MCF 10A (cell line): ENCODE measurements at regions not wholly inside any gene's neighbourhood (a gene's known extent, or its start where the extent isn't known, plus 50 kb on each side); places are given as distances from the start of the nearest gene placed in this dataset.

ENCODE experiments used
- BruUV-seq: library from RNA; stranded (reverse); fragments of 400-500 nt; replicated peaks from 2 replicates; lab custom pipeline; 2021; lab: Mats Ljungman, UMichigan
- CTCF ChIA-PET: fragments of 300-600 bp; sonication (Branson Sonifier 250); formaldehyde crosslinking; extraction: SDS; loops from one replicate; lab custom pipeline; 2021; ENCODE audit warnings: antibody characterized with exemption, inconsistent platforms; lab: Yijun Ruan, JAX
- POLR2A ChIA-PET: fragments of 300-600, 350-650 bp; sonication (Branson Sonifier 250); formaldehyde crosslinking; extraction: SDS; loops from one replicate; lab custom pipeline; 2020; ENCODE audit warnings: antibody characterized with exemption, inconsistent platforms; lab: Yijun Ruan, JAX
- DNase-seq: peaks from one replicate; pipeline ENCODE4 v3.0.0-alpha.2; 2018; ENCODE audit not compliant: unreplicated experiment
- H3K27ac Mint-ChIP-seq: one replicate; pipeline ENCODE4 v1.8.0; 2022; ENCODE audit warnings: mild to moderate bottlenecking, low read depth, mixed read lengths; ENCODE audit not compliant: unreplicated experiment
- H3K27me3 Mint-ChIP-seq: one replicate; pipeline ENCODE4 v1.8.0; 2022; ENCODE audit warnings: mixed read lengths; ENCODE audit not compliant: insufficient read depth, unreplicated experiment
- H3K36me3 Mint-ChIP-seq: one replicate; pipeline ENCODE4 v1.8.0; 2022; ENCODE audit warnings: mild to moderate bottlenecking, moderate library complexity, mixed read lengths; ENCODE audit not compliant: insufficient read depth, unreplicated experiment
- H3K4me1 Mint-ChIP-seq: one replicate; pipeline ENCODE4 v1.8.0; 2022; ENCODE audit warnings: mixed read lengths; ENCODE audit not compliant: insufficient read depth, unreplicated experiment
- H3K4me3 Mint-ChIP-seq: one replicate; pipeline ENCODE4 v1.8.0; 2022; ENCODE audit warnings: mild to moderate bottlenecking, moderate library complexity, mixed read lengths; ENCODE audit not compliant: unreplicated experiment
- H3K9me3 Mint-ChIP-seq: one replicate; pipeline ENCODE4 v1.8.0; 2022; ENCODE audit warnings: mixed read lengths; ENCODE audit not compliant: unreplicated experiment
- CTCF ChIP-seq: fragments of 200-600 bp; IDR thresholded peaks from one replicate; pipeline ENCODE4 v1.8.0; 2022; ENCODE audit warnings: antibody characterized with exemption, mild to moderate bottlenecking; ENCODE audit not compliant: unreplicated experiment
- intact Hi-C: fragments of 100-400 bp; cut with micrococcal nuclease; formaldehyde crosslinking; loops from 2 replicates; pipeline ENCODE4 v1.14.1; 2022

- POLR2A ChIA-PET = no interaction called here
- CTCF ChIA-PET = no interaction called here
- no TSS peak for BruUV-seq
Observed at GRCh38 chr7:68063171-68063570, 1066.5 kb downstream of the TYW1 start.

GRCh38 chr7:68065581-68065980, 1068.9 kb downstream of the TYW1 start:
- H3K36me3 Mint-ChIP-seq = no peaks in the 10 kb centered on the region
- CTCF ChIA-PET = interaction anchor here (0.6 to 0.7 kb wide), 2 partner anchors 15 to 456 kb away, joined by 3 read pairs; no protein-coding TSS in a partner anchor
- no peak overlapping the region for H3K27ac Mint-ChIP-seq
- peaks cover 35% of the 10 kb centered on the region for H3K9me3 Mint-ChIP-seq
- H3K4me3 Mint-ChIP-seq = no peak overlapping the region
- POLR2A ChIA-PET = no interaction called here
- TF ChIP-seq CTCF = no peak
- H3K27me3 Mint-ChIP-seq = no peaks in the 10 kb centered on the region
- H3K4me1 Mint-ChIP-seq = no peaks in the 10 kb centered on the region
- no TSS peak for BruUV-seq
- DNase-seq = no peak
- intact Hi-C loops = no loop called here

More at GRCh38 chr7:68063171-68063570, 1066.5 kb downstream of the TYW1 start:
- H3K4me1 Mint-ChIP-seq = no peaks in the 10 kb centered on the region
- H3K27me3 Mint-ChIP-seq = no peaks in the 10 kb centered on the region
- intact Hi-C loops = no loop called here
- DNase-seq = no peak
- no peak overlapping the region for H3K4me3 Mint-ChIP-seq
- TF ChIP-seq CTCF = no peak
- H3K27ac Mint-ChIP-seq = no peak overlapping the region
- H3K36me3 Mint-ChIP-seq = no peaks in the 10 kb centered on the region
- H3K9me3 Mint-ChIP-seq = peaks cover 39% of the 10 kb centered on the region

- no TSS peak for BruUV-seq
- Mint-ChIP-seq H3K36me3 (no peaks in the 10 kb centered on the region), H3K4me3 (no peak overlapping the region), H3K9me3 (peaks cover 30% of the 10 kb centered on the region), H3K27ac (no peak overlapping the region), H3K27me3 (no peaks in the 10 kb centered on the region), H3K4me1 (no peaks in the 10 kb centered on the region)
- DNase-seq = no peak
- POLR2A ChIA-PET = no interaction called here
- CTCF ChIA-PET = interaction anchor here (0.6 kb wide), 1 partner anchor 824 kb away, joined by 3 read pairs; no protein-coding TSS in a partner anchor
- no peak for TF ChIP-seq CTCF
- intact Hi-C loops = no loop called here
Observed at GRCh38 chr7:68067845-68068244, 1071.2 kb downstream of the TYW1 start.

GRCh38 chr7:68070992-68071391, 1074.4 kb downstream of the TYW1 start:
- Mint-ChIP-seq H3K27me3 (no peaks in the 10 kb centered on the region), H3K27ac (no peak overlapping the region), H3K4me1 (no peaks in the 10 kb centered on the region), H3K4me3 (no peak overlapping the region), H3K9me3 (peaks cover 28% of the 10 kb centered on the region), H3K36me3 (no peaks in the 10 kb centered on the region)
- no TSS peak for BruUV-seq
- ChIA-PET CTCF (no interaction called here), POLR2A (no interaction called here)
- DNase-seq = no peak
- intact Hi-C loops = no loop called here
- no peak for TF ChIP-seq CTCF
